ENCODE measurements at regions not wholly inside any gene's neighbourhood (a gene's known extent, or its start where the extent isn't known, plus 50 kb on each side); places are given as distances from the start of the nearest gene placed in this dataset.

DNA sequence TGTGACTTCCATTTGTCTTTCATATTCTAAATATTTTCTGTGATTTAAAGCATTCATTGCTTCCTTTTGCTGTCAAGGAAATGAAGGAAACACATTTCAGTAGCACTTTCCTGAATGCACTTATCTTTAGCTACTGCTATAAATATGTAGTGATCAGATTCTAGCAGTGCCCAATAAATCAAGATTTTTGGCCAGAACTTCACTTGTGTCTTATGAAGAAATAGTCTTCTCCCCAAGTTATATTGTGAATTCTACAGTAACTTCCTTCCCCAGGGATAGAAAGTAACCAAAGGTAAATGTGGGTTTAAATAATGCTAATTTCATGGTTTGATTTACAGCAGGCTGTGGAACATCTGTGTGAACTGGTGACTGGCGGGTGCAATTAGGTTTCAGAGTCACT lies 77.9 kb downstream of the DMRT2 start:
- Histone ChIP-seq H3K9me3 (no peaks in the 10 kb centered on the region), H3K27me3 (no peaks in the 10 kb centered on the region), H3K4me1 (no peaks in the 10 kb centered on the region), H3K27ac (no peak overlapping the region), H3K36me3 (no peaks in the 10 kb centered on the region), H3K4me3 (no peak overlapping the region)
- 40 to 76% methylated on average over 1 of the region's 1 CpG for WGBS, 2 donors (ENCODE audit: low coverage in 1 of 2)
- DNase-seq = no peak
- TF ChIP-seq POLR2AphosphoS5 (IDR thresholded peaks at IDR 0.05) (no peak), POLR2A (IDR thresholded peaks at IDR 0.05) (no peak), EP300 (IDR thresholded peaks at IDR 0.05; ENCODE audit: low read depth) (no peak)
- TF ChIP-seq, protein P1, sequence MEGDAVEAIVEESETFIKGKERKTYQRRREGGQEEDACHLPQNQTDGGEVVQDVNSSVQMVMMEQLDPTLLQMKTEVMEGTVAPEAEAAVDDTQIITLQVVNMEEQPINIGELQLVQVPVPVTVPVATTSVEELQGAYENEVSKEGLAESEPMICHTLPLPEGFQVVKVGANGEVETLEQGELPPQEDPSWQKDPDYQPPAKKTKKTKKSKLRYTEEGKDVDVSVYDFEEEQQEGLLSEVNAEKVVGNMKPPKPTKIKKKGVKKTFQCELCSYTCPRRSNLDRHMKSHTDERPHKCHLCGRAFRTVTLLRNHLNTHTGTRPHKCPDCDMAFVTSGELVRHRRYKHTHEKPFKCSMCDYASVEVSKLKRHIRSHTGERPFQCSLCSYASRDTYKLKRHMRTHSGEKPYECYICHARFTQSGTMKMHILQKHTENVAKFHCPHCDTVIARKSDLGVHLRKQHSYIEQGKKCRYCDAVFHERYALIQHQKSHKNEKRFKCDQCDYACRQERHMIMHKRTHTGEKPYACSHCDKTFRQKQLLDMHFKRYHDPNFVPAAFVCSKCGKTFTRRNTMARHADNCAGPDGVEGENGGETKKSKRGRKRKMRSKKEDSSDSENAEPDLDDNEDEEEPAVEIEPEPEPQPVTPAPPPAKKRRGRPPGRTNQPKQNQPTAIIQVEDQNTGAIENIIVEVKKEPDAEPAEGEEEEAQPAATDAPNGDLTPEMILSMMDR (IDR thresholded peaks at IDR 0.05) = no peak
- in situ Hi-C loops (cut with MboI; ENCODE audit: low pct_ligation_motif_present in 1 of 4, low pct_unique_long_range_greater_than_20kb in 1 of 4, low sequenced_read_pairs in 3 of 4) (no loop called here), intact Hi-C loops (cut with DNase I; ENCODE audit: low total_unique reads) (no loop called here)

DNA sequence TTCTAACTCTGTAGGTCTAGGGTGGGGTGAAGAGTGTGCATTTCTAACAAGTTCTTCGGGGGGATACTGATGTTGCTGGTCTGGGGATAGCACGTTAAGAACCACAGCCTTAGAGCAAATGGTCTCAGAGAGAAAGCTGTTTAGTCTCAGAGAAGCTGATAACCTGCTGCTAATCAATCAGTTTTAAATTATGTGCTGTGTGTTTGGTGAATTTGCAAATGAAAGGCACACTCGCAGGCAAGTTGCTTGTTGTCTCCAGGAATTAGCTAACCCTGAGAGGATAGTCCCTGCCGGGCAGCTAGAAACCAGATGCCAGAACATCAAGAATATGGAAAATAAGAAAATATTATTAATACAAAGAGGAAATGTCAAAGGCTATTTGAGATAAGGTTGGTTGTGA lies 79.2 kb downstream of the DMRT2 start:
- H3K36me3 ChIP-seq = no peaks in the 10 kb centered on the region
- H3K9me3 ChIP-seq = no peaks in the 10 kb centered on the region
- no peak overlapping the region for H3K4me3 ChIP-seq
- H3K27me3 ChIP-seq = no peaks in the 10 kb centered on the region
- H3K4me1 ChIP-seq = no peaks in the 10 kb centered on the region
- TF ChIP-seq, protein P1 (IDR thresholded peaks at IDR 0.05) = no peak
- TF ChIP-seq EP300 (IDR thresholded peaks at IDR 0.05; ENCODE audit: low read depth) = no peak
- TF ChIP-seq POLR2AphosphoS5 (IDR thresholded peaks at IDR 0.05) = no peak
- TF ChIP-seq POLR2A (IDR thresholded peaks at IDR 0.05) = no peak
- DNase-seq = no peak
- no peak overlapping the region for H3K27ac ChIP-seq
- in situ Hi-C loops (cut with MboI; ENCODE audit: low pct_ligation_motif_present in 1 of 4, low pct_unique_long_range_greater_than_20kb in 1 of 4, low sequenced_read_pairs in 3 of 4) (no loop called here), intact Hi-C loops (cut with DNase I; ENCODE audit: low total_unique reads) (no loop called here)
- WGBS, 2 donors (ENCODE audit: low coverage in 1 of 2) = 40 to 53% methylated on average over 4 of the region's 4 CpGs

DNA sequence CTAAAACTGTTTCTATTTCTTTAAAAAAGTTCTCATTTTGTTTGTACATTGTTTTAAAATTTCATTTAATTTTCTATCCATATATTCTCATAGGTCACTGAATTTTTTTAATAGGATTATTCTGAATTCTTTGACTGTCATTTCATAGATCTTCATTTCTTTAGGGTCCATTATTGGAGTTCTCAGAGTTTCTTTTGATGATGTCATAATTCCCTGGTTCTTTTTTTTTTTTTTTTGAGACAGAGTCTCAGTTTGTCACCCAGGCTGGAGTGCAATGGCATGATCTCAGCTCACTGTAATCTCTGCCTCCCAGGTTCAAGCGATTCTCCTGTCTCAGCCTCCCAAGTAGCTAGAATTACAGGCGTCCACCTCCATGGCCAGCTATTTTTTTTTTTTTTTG lies 89.9 kb downstream of the DMRT2 start:
- intact Hi-C loops (cut with DNase I; ENCODE audit: low total_unique reads) = no loop called here

DNA sequence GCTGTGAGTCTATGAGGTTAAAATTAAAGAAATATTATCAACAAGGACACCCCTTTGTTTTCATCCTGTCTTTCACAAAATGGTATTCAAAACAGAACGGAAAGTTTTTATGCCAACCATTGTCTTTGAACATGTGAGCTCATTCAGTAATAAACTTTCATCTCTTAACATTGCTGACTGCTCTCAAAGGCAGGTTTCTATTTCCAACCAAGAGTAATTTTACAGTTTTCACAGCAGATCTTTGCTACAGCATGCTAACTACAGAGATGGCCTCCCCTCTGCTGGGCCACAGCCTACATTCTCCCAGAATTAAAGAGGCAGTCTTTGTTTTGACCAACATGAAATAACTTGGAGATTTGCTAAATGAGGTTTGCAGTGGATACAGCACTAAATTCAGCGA lies 101.5 kb downstream of the DMRT2 start:
- DNase-seq = no peak
- Histone ChIP-seq H3K27me3 (no peaks in the 10 kb centered on the region), H3K4me1 (no peaks in the 10 kb centered on the region), H3K36me3 (no peaks in the 10 kb centered on the region), H3K27ac (no peak overlapping the region), H3K4me3 (no peak overlapping the region), H3K9me3 (no peaks in the 10 kb centered on the region)
- TF ChIP-seq POLR2AphosphoS5 (IDR thresholded peaks at IDR 0.05) (no peak), POLR2A (IDR thresholded peaks at IDR 0.05) (no peak), EP300 (IDR thresholded peaks at IDR 0.05; ENCODE audit: low read depth) (no peak)
- TF ChIP-seq, protein P1 (IDR thresholded peaks at IDR 0.05) = no peak
- intact Hi-C loops (cut with DNase I; ENCODE audit: low total_unique reads) (no loop called here), in situ Hi-C loops (cut with MboI; ENCODE audit: low pct_ligation_motif_present in 1 of 4, low pct_unique_long_range_greater_than_20kb in 1 of 4, low sequenced_read_pairs in 3 of 4) (no loop called here)
- 81 to 94% methylated on average over 2 of the region's 2 CpGs for WGBS, 2 donors (ENCODE audit: low coverage in 1 of 2)

More for the DNA sequence above, 89.9 kb downstream of the DMRT2 start:
- in situ Hi-C loops (cut with MboI; ENCODE audit: low pct_ligation_motif_present in 1 of 4, low pct_unique_long_range_greater_than_20kb in 1 of 4, low sequenced_read_pairs in 3 of 4) = no loop called here
- H3K27me3 ChIP-seq = no peaks in the 10 kb centered on the region
- peaks cover 0 to 3% of the 10 kb centered on the region in 2 donors for H3K9me3 ChIP-seq
- WGBS, 2 donors (ENCODE audit: low coverage in 1 of 2) = 96 to 100% methylated on average over 2 of the region's 2 CpGs
- no peak overlapping the region for H3K27ac ChIP-seq
- TF ChIP-seq, protein P1 (IDR thresholded peaks at IDR 0.05) = no peak
- TF ChIP-seq POLR2A (IDR thresholded peaks at IDR 0.05) = no peak
- TF ChIP-seq EP300 (IDR thresholded peaks at IDR 0.05; ENCODE audit: low read depth) = no peak
- no peak for TF ChIP-seq POLR2AphosphoS5 (IDR thresholded peaks at IDR 0.05)
- DNase-seq = no peak
- H3K4me3 ChIP-seq = no peak overlapping the region
- H3K4me1 ChIP-seq = no peaks in the 10 kb centered on the region
- H3K36me3 ChIP-seq = no peaks in the 10 kb centered on the region

All from transverse colon (tissue), 4 donors.